DND-41 (cell line): ENCODE measurements at regions not wholly inside any gene's neighbourhood (a gene's known extent, or its start where the extent isn't known, plus 50 kb on each side); places are given as distances from the start of the nearest gene placed in this dataset.
A peak's percentile ranks its signal among the peaks of the same experiment; 100 is the strongest.

ENCODE experiments used
- ATAC-seq: fragments of 200-7000 bp; cut with Tn5 transposase; 3 replicates; pipeline ENCODE4 v1.9.1; 2021; ENCODE audit warnings: low read depth; ENCODE audit not compliant: insufficient read depth
- DNase-seq: peaks from one replicate; pipeline ENCODE4 v3.0.0-alpha.2; 2020
- H2AFZ ChIP-seq: 2 replicates; pipeline ENCODE4 v1.6.0; 2012; ENCODE audit warnings: low read depth, low read length
- H3K27ac ChIP-seq: 2 replicates; pipeline ENCODE4 v1.5.1; 2012; ENCODE audit warnings: low read length, inconsistent platforms
- H3K27me3 ChIP-seq: fragments of 200-600 bp; sonication (generic); 2 replicates; pipeline ENCODE4 v1.6.0; 2012; ENCODE audit warnings: low read length, mild to moderate bottlenecking, inconsistent platforms; ENCODE audit not compliant: insufficient read depth, poor library complexity
- H3K36me3 ChIP-seq: 2 replicates; pipeline ENCODE4 v1.5.1; 2012; ENCODE audit warnings: low read length, inconsistent platforms; ENCODE audit not compliant: insufficient read depth
- H3K4me1 ChIP-seq: 2 replicates; pipeline ENCODE4 v1.5.1; 2012; ENCODE audit warnings: mild to moderate bottlenecking, low read length; ENCODE audit not compliant: insufficient read depth
- H3K4me2 ChIP-seq: 2 replicates; pipeline ENCODE4 v1.6.0; 2012; ENCODE audit warnings: mild to moderate bottlenecking, moderate library complexity, low read length, inconsistent platforms; ENCODE audit not compliant: insufficient read depth
- H3K4me3 ChIP-seq, 2 experiments: fragments of 200-600 bp in 1 of 2; shearing (Covaris generic) in 1 of 2; 2 replicates each; pipeline ENCODE4 v1.5.1; 2012 to 2016; ENCODE audit warnings: inconsistent platforms in 2 of 2, low read length in 2 of 2, mild to moderate bottlenecking in 2 of 2, low read depth in 1 of 2, moderate library complexity in 1 of 2
- H3K79me2 ChIP-seq: 2 replicates; pipeline ENCODE4 v1.6.0; 2012; ENCODE audit warnings: low read length, inconsistent platforms; ENCODE audit not compliant: insufficient read depth
- H3K9ac ChIP-seq: 2 replicates; pipeline ENCODE4 v1.6.0; 2012; ENCODE audit warnings: low read depth, mild to moderate bottlenecking, inconsistent platforms, low read length, moderate library complexity
- H3K9me3 ChIP-seq: 2 replicates; pipeline ENCODE4 v1.5.1; 2012; ENCODE audit warnings: low read length, moderate library complexity, mild to moderate bottlenecking, inconsistent platforms; ENCODE audit not compliant: insufficient read depth, severe bottlenecking
- H4K20me1 ChIP-seq: 2 replicates; pipeline ENCODE4 v1.6.0; 2012; ENCODE audit warnings: low read length; ENCODE audit not compliant: insufficient read depth
- EZH2 ChIP-seq: IDR thresholded peaks from 3 replicates; pipeline ENCODE4 v1.6.1; 2012; ENCODE audit warnings: borderline replicate concordance, low read depth, mild to moderate bottlenecking, moderate library complexity, low read length, inconsistent platforms; ENCODE audit not compliant: severe bottlenecking
- TF ChIP-seq, protein P1 (sequence below): IDR thresholded peaks from 2 replicates; pipeline ENCODE4 v1.5.1; 2012; ENCODE audit warnings: borderline replicate concordance, low read length, moderate library complexity, mild to moderate bottlenecking; ENCODE audit not compliant: poor library complexity, severe bottlenecking; ENCODE audit errors: extremely low read depth

DNA sequence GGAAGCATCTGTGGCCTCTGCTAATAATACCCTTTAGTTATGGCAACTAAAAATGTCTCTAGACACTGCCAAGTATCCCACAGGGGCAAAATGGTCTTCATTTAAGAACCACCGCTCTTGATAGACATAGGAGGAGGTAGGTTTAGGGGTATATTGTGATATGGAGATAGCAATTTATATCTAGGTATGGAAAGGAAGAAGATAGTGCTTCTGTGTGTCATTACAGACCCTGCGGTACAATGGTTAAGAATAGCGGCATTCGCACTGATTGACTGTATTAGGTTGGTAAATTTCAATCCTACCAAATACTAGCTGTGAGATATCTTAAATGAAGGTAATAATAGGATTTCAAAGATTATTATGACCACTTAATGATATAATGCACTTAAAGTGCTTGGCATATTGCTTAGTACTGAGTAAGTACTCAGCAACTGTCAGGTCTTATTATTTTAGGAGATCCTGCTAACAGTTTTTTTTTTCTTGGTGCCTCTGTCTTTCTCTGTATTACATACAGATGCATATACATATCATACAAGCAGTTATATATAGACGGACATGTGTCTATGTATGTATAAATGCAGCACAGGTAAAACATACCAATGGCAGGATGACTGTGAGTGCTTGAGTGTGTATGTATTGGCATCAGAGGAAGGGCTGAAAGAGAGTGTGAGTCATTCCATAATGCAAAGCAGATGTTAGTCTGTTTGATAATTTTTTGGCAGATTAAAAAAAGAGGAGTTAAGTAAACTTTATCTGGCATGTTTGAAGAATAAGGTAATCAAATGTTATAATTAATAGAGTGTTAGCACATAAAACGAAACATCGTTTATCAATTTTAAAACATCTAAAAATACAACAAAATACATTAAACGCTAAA is 50.0 kb upstream of the ITGB8 start:
- Histone ChIP-seq H2AFZ (no peak overlapping the region), H3K27ac (no peak overlapping the region), H3K36me3 (no peaks in the 10 kb centered on the region), H3K4me1 (no peaks in the 10 kb centered on the region), H3K4me3 (no peak overlapping the region), H3K9ac (no peak overlapping the region), H3K9me3 (no peaks in the 10 kb centered on the region), H4K20me1 (no peaks in the 10 kb centered on the region), H3K4me2 (no peak overlapping the region), H3K27me3 (no peaks in the 10 kb centered on the region), H3K79me2 (no peaks in the 10 kb centered on the region)
- no peak for DNase-seq
- no peak for TF ChIP-seq EZH2
- TF ChIP-seq, protein P1, sequence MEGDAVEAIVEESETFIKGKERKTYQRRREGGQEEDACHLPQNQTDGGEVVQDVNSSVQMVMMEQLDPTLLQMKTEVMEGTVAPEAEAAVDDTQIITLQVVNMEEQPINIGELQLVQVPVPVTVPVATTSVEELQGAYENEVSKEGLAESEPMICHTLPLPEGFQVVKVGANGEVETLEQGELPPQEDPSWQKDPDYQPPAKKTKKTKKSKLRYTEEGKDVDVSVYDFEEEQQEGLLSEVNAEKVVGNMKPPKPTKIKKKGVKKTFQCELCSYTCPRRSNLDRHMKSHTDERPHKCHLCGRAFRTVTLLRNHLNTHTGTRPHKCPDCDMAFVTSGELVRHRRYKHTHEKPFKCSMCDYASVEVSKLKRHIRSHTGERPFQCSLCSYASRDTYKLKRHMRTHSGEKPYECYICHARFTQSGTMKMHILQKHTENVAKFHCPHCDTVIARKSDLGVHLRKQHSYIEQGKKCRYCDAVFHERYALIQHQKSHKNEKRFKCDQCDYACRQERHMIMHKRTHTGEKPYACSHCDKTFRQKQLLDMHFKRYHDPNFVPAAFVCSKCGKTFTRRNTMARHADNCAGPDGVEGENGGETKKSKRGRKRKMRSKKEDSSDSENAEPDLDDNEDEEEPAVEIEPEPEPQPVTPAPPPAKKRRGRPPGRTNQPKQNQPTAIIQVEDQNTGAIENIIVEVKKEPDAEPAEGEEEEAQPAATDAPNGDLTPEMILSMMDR: no peak
- ATAC-seq: 0 out of 3 replicates have a peak, but pooled peaks have one; percentile 3
